Gastroesophageal sphincter (tissue), 3 donors: ENCODE measurements at regions not wholly inside any gene's neighbourhood (a gene's known extent, or its start where the extent isn't known, plus 50 kb on each side); places are given as distances from the start of the nearest gene placed in this dataset.

ENCODE experiments used
- EP300 ChIP-seq: sonication (generic); formaldehyde crosslinking; IDR thresholded peaks from one replicate; pipeline ENCODE4 v1.6.1; 2017; ENCODE audit warnings: antibody characterized with exemption, mild to moderate bottlenecking
- POLR2A ChIP-seq, 2 donors: fragments of 450-650 bp; IDR thresholded peaks; one replicate each; pipeline ENCODE4 v1.6.1; 2017; ENCODE audit warnings: antibody characterized with exemption in 2 of 2, mild to moderate bottlenecking in 2 of 2, moderate library complexity in 1 of 2
- POLR2AphosphoS5 ChIP-seq: sonication (generic); formaldehyde crosslinking; IDR thresholded peaks from one replicate; pipeline ENCODE4 v1.6.1; 2017; ENCODE audit warnings: antibody characterized with exemption
- TF ChIP-seq, protein P1 (sequence below), 4 experiments: fragments of 200-600 bp in 2 of 4; fragments of 450-650 bp in 2 of 4; sonication (generic) in 1 of 4; IDR thresholded peaks; one replicate each; pipeline ENCODE4 v1.5.1; 2017 to 2019; ENCODE audit warnings: antibody characterized with exemption in 4 of 4, mild to moderate bottlenecking in 2 of 4, moderate library complexity in 2 of 4

DNA sequence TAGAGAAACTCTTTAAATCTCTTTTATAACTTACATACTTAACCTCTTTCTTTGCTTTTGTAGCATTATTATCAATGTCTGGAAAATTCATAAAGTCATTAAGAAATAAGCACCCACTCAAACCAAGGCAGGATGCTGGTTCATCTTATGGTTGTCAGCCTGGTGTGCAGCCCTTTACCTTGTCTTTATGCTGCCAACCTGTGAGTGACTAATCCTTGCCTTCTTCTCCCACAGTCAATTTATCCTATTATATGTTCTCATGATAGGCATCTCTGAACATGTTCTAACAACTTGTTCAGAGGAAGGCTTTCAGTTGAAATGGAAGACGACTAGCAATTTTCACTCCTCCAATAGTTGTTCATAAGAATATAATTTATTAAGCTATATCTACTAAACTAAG lies 186.9 kb upstream of the CAND1 start:
- TF ChIP-seq, protein P1, sequence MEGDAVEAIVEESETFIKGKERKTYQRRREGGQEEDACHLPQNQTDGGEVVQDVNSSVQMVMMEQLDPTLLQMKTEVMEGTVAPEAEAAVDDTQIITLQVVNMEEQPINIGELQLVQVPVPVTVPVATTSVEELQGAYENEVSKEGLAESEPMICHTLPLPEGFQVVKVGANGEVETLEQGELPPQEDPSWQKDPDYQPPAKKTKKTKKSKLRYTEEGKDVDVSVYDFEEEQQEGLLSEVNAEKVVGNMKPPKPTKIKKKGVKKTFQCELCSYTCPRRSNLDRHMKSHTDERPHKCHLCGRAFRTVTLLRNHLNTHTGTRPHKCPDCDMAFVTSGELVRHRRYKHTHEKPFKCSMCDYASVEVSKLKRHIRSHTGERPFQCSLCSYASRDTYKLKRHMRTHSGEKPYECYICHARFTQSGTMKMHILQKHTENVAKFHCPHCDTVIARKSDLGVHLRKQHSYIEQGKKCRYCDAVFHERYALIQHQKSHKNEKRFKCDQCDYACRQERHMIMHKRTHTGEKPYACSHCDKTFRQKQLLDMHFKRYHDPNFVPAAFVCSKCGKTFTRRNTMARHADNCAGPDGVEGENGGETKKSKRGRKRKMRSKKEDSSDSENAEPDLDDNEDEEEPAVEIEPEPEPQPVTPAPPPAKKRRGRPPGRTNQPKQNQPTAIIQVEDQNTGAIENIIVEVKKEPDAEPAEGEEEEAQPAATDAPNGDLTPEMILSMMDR (IDR thresholded peaks at IDR 0.05), result no peak
- no peak for TF ChIP-seq EP300
- no peak for TF ChIP-seq POLR2A (IDR thresholded peaks at IDR 0.05)
- no peak for TF ChIP-seq POLR2AphosphoS5
